Body of pancreas (tissue), 4 donors: ENCODE measurements at regions not wholly inside any gene's neighbourhood (a gene's known extent, or its start where the extent isn't known, plus 50 kb on each side); places are given as distances from the start of the nearest gene placed in this dataset.

Experiments used
- CTCF ChIP-seq, 7 experiments: fragments of 450-650 bp in 4 of 7; fragments of 200-600 bp in 3 of 7; sonication (generic) in 3 of 7; IDR thresholded peaks; one replicate each; pipeline ENCODE4 v1.5.1; 2016 to 2019; ENCODE audit warnings: antibody characterized with exemption in 7 of 7
- POLR2A ChIP-seq, 3 donors: fragments of 450-650 bp; IDR thresholded peaks; one replicate each; pipeline ENCODE4 v1.6.1; 2016; ENCODE audit warnings: antibody characterized with exemption in 3 of 3, mild to moderate bottlenecking in 2 of 3

GRCh38 chrX:102018208-102018607, 86.4 kb upstream of the ZMAT1 start:
- TF ChIP-seq CTCF (IDR thresholded peaks at IDR 0.05), result no peak
- TF ChIP-seq POLR2A (IDR thresholded peaks at IDR 0.05), result no peak
